ENCODE measurements at regions not wholly inside any gene's neighbourhood (a gene's known extent, or its start where the extent isn't known, plus 50 kb on each side); places are given as distances from the start of the nearest gene placed in this dataset.

- no peak for DNase-seq
- WGBS (ENCODE audit: insufficient coverage), result 100% methylated on average over 1 of the region's 2 CpGs
Measured at GRCh38 chr4:151917145-151917734, 156.4 kb upstream of the GATB start.

GRCh38 chr4:151912632-151913031 lies 151.8 kb upstream of the GATB start:
- Histone ChIP-seq H3K9me3 (replicated peaks in 1 of 2; ENCODE audit: control insufficient read depth in 1 of 2, insufficient read depth in 1 of 2, low read length in 2 of 2) (no peaks in the 10 kb centered on the region), H3K9ac (ENCODE audit: insufficient read depth, low read length, poor library complexity, severe bottlenecking) (no peak overlapping the region), H3K27ac (ENCODE audit: low read depth in 1 of 2, low read length in 2 of 2) (no peak overlapping the region), H3K79me2 (ENCODE audit: insufficient read depth, low read length) (no peaks in the 10 kb centered on the region), H3K27me3 (ENCODE audit: control insufficient read depth in 2 of 2, insufficient read depth in 2 of 2, low read length in 2 of 2) (no peaks in the 10 kb centered on the region), H4K20me1 (ENCODE audit: insufficient read depth, low read length) (no peaks in the 10 kb centered on the region), H3K4me1 (ENCODE audit: control insufficient read depth in 1 of 2, insufficient read depth in 2 of 2, low read length in 2 of 2) (no peaks in the 10 kb centered on the region), H2AFZ (ENCODE audit: insufficient read depth, low read depth, low read length, poor library complexity, severe bottlenecking) (no peak overlapping the region), H3K36me3 (replicated peaks in 1 of 2; ENCODE audit: control insufficient read depth in 1 of 2, insufficient read depth in 2 of 2, low read length in 2 of 2) (no peaks in the 10 kb centered on the region), H3K4me3 (replicated peaks in 1 of 3; ENCODE audit: low read depth in 2 of 3, low read length in 3 of 3) (no peak overlapping the region), H3K4me2 (replicated peaks; ENCODE audit: extremely low read depth, low read length, poor library complexity, severe bottlenecking) (no peak overlapping the region)
- no peak overlapping the region for H3K27ac Mint-ChIP-seq
- H3K4me1 Mint-ChIP-seq, result peaks cover 13% of the 10 kb centered on the region
- no peak for DNase-seq
- H3K36me3 Mint-ChIP-seq, result no peaks in the 10 kb centered on the region
- no peak for TF ChIP-seq CTCF (IDR thresholded peaks at IDR 0.05)
- intact Hi-C loops (cut with micrococcal nuclease), result no loop called here
- H3K4me3 Mint-ChIP-seq, result no peak overlapping the region
- WGBS (ENCODE audit: insufficient coverage), result 100% methylated on average over 2 of the region's 6 CpGs
- peaks cover 3 to 6% (median 4%) of the 10 kb centered on the region in 3 donors for H3K27me3 Mint-ChIP-seq (ENCODE audit: low read depth in 3 of 3)
- H3K9me3 Mint-ChIP-seq, result peaks cover 0 to 9% (median 3%) of the 10 kb centered on the region in 7 donors

More at GRCh38 chr4:151917145-151917734, 156.4 kb upstream of the GATB start:
- Mint-ChIP-seq H3K4me1 (peaks cover 8% of the 10 kb centered on the region), H3K9me3 (peaks cover 0 to 9% (median 2%) of the 10 kb centered on the region in 7 donors), H3K27ac (no peak overlapping the region), H3K36me3 (no peaks in the 10 kb centered on the region), H3K27me3 (ENCODE audit: low read depth in 3 of 3) (peaks cover 4 to 10% (median 6%) of the 10 kb centered on the region in 3 donors), H3K4me3 (no peak overlapping the region)
- Histone ChIP-seq H3K4me1 (ENCODE audit: control insufficient read depth in 1 of 2, insufficient read depth in 2 of 2, low read length in 2 of 2) (no peaks in the 10 kb centered on the region), H3K4me3 (replicated peaks in 1 of 3; ENCODE audit: low read depth in 2 of 3, low read length in 3 of 3) (no peak overlapping the region), H3K79me2 (ENCODE audit: insufficient read depth, low read length) (no peaks in the 10 kb centered on the region), H4K20me1 (ENCODE audit: insufficient read depth, low read length) (no peaks in the 10 kb centered on the region), H2AFZ (ENCODE audit: insufficient read depth, low read depth, low read length, poor library complexity, severe bottlenecking) (peak overlapping the region; percentile 15), H3K27ac (ENCODE audit: low read depth in 1 of 2, low read length in 2 of 2) (no peak overlapping the region), H3K4me2 (replicated peaks; ENCODE audit: extremely low read depth, low read length, poor library complexity, severe bottlenecking) (no peak overlapping the region), H3K36me3 (replicated peaks in 1 of 2; ENCODE audit: control insufficient read depth in 1 of 2, insufficient read depth in 2 of 2, low read length in 2 of 2) (no peaks in the 10 kb centered on the region), H3K9ac (ENCODE audit: insufficient read depth, low read length, poor library complexity, severe bottlenecking) (no peak overlapping the region), H3K27me3 (ENCODE audit: control insufficient read depth in 2 of 2, insufficient read depth in 2 of 2, low read length in 2 of 2) (peaks cover 0 to 3% of the 10 kb centered on the region in 2 donors), H3K9me3 (replicated peaks in 1 of 2; ENCODE audit: control insufficient read depth in 1 of 2, insufficient read depth in 1 of 2, low read length in 2 of 2) (no peaks in the 10 kb centered on the region)
- no peak for TF ChIP-seq CTCF (IDR thresholded peaks at IDR 0.05)
- intact Hi-C loops (cut with micrococcal nuclease), result no loop called here

Measured in CD14-positive monocyte (primary cell).